ENCODE measurements at regions not wholly inside any gene's neighbourhood (a gene's known extent, or its start where the extent isn't known, plus 50 kb on each side); places are given as distances from the start of the nearest gene placed in this dataset.

GRCh38 chr7:348480-348844 is 58.5 kb downstream of the FOXL3 start:
- no peak for TF ChIP-seq CTCF (optimal IDR thresholded peaks at IDR 0.05 in 1 of 3, IDR thresholded peaks at IDR 0.05 in 1 of 3, conservative IDR thresholded peaks at IDR 0.05 in 1 of 3; ENCODE audit: extremely low read depth in 1 of 3, insufficient read depth in 2 of 3, low read length in 3 of 3)
- TF ChIP-seq EZH2 (IDR thresholded peaks at IDR 0.05; ENCODE audit: low read length), result no peak

Measured in keratinocyte (primary cell).